ENCODE measurements at regions not wholly inside any gene's neighbourhood (a gene's known extent, or its start where the extent isn't known, plus 50 kb on each side); places are given as distances from the start of the nearest gene placed in this dataset.
A peak's percentile ranks its signal among the peaks of the same experiment; 100 is the strongest.

DNA sequence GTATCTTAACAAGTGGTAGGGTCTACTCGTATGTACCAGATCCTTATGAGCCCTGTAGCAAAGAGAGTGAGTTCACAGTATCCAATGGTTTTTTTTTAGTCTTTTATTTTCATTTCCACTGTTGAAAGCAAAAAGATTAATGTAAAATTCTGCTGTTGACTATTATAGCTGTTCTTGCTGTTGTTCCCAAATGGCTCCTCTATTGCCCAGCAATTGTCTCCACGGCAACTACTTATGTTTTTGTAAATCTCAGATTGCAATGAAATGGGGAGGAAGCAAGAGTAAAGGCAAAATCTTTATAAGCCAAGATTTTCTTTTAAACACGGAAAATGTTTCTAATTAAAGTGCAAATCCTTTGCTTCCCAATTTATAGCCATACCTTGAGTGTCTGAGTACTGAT lies 406.1 kb downstream of the EPM2A start:
- DNase-seq = no peak

- no peak for DNase-seq
Observed at GRCh38 chr6:145331066-145331465, 404.3 kb downstream of the EPM2A start.

GRCh38 chr6:145332011-145332410 lies 403.3 kb downstream of the EPM2A start:
- DNase-seq = no peak

DNA sequence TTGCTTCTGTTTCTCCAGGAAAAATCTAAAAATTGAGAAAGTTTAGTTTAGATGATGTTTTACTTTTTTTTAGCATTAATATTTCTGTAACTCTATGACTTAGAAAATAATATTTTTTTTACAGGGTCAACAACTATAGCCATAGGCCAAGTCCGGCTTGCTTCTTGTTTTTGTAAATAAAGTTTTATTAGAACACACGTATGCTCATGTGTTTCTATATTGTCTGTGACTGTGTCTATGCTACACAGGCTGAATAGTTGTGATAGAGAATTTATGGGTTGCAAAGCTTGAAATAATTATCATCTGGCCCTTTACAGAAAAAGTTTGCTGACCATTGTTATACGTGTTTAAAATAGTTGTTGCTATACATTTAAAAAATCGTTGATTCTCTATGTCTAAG lies 399.2 kb downstream of the EPM2A start:
- no peak for DNase-seq

DNA sequence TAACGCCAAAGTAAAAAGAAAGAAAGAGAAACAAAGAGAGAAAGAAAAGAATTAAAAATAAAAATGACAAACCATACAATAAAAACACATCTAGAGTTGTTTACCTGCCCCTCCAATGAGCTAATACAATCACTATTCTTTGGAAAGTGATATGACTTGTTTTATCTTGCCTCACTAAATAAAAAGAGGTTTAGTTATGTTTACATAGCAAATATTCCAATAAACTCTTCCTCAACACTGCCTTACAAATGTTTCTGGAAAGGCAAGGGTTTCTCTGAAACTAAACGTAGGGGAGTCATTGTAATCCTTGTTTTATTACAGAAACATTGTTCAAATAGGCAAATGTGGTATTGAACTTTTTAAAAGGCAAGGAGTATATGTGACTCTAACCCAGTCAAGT lies 396.2 kb downstream of the EPM2A start:
- DNase-seq = no peak

DNA sequence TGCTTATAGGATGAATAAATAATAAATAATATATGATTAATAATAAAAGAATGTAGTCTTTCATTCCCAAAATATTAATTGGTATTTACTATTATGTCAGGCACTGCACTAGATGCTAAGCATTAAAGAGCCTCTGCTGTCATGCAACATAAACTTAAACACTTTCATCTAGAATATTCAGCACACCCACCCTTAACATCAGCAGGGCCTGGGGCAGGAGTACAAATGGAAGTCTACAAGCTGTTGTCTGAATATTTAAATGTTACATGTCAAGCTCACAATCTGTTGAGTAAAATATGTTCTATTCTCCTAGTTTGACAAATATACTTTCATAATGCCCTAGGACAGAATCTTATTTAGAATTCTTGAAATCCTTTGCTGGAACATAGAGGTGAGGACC lies 395.1 kb downstream of the EPM2A start:
- no peak for DNase-seq

- DNase-seq = no peak
Observed at GRCh38 chr6:145345094-145345493, 390.2 kb downstream of the EPM2A start.

DNA sequence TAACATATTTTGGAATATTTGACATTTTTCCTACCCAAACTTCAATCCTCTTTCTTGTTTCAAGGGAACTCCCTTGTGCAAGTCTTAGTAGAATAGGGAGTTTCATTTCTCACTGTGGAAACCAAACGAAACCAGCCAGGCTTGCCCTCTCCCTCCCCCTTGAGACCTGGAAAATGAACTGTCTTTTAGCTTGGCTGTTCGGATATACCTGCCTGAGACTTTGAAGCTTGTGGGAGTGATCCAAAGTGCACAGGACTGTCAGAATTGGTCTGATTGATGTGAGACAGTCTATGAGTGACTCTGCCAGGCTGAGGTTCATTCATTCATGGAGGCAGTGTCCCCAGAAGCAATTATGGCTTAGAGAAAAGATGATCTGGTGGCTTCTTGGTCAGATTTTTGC lies 388.1 kb downstream of the EPM2A start:
- DNase-seq = peak; percentile 22

- no peak for DNase-seq
Observed at GRCh38 chr6:145349950-145350510, 385.3 kb downstream of the EPM2A start.

- DNase-seq = no peak
Observed at GRCh38 chr6:145350928-145351327, 384.4 kb downstream of the EPM2A start.

GRCh38 chr6:145352382-145353080 lies 382.8 kb downstream of the EPM2A start:
- no peak for DNase-seq

GRCh38 chr6:145360865-145361264 lies 374.5 kb downstream of the EPM2A start:
- DNase-seq = no peak

DNA sequence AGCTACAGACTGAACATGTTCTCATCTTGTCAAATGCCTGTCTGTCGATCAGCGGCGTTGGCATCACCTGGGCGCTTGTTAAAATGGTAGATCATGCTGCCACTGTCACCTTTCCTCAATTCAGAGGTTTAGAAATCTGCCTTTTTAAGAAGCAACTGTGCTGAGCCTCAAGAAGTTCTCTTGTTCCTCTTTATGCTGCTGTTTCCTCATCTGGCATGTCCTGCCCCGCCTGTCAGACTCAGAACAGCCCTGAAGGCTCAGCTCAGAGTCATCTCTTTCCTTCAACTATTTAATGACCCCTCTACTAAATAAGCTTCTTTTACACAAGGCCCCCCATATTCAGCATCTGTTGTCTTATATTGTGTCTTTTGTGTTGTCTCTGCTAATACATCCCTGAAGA lies 368.2 kb downstream of the EPM2A start:
- DNase-seq = no peak

GRCh38 chr6:145368075-145368474 lies 367.2 kb downstream of the EPM2A start:
- DNase-seq = no peak

GRCh38 chr6:145370559-145370958 lies 364.8 kb downstream of the EPM2A start:
- DNase-seq = no peak

DNA sequence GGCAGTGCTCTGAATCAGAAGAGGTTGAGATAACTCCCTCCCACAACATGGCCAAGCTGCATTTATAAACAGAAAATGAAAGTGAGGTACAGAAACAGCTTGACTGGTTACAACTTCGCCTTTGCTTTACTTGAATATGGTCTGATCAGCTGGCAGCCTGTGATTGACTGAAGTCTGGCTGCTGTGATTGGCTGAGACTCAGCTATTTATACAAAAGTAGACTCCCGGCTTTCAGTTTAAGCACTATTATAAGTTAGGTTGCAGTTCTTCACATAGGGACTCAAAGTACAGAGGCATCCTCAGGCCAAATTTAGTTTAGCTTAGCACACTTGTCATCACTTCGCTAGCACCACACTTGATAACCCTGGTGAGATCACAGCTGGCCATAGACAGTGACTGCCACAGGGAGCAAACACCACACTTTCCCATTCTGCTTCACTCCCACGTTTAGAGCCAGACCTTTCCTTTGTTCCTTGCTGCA lies 362.6 kb downstream of the EPM2A start:
- DNase-seq = no peak

GRCh38 chr6:145373826-145374225 lies 361.5 kb downstream of the EPM2A start:
- no peak for DNase-seq

GRCh38 chr6:145374570-145374969 lies 360.8 kb downstream of the EPM2A start:
- no peak for DNase-seq

GRCh38 chr6:145375502-145375901 lies 359.8 kb downstream of the EPM2A start:
- no peak for DNase-seq

DNA sequence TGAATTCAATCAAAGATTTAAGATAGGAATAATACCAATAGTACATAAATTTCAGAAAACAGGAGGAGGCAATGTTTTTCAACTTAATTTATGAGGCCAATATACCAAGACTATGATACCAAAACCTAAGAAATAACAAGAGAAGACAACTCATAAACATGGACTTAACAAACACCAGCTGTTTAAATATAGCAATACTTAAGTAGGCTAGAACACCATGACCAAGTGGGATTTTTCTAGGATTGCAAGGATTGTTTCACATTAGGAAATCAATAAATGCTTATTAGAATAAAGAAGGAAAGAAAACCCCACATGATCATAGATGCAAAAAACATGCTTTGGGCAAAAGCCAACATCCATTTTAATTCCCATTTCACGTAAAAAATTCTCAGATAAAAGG lies 355.1 kb downstream of the EPM2A start:
- DNase-seq = peak; percentile 19

DNA sequence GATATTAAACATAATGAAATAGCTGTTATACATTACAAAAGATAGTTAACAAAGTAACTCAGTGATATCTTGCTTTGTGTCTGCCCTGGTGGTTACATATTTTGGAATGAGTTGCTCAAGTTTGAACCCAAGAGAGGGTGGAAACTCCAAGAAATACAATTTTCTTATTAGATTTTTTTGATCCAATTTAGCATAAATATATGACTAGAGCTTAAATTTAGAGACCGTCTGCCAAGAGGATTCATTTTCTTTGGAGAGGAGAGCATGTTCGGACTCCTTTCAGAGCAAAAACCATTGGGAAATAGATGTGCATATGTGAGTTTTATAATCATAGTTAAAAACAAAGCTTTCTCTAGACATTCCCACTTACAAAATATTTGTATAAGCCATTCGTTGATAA lies 353.4 kb downstream of the EPM2A start:
- DNase-seq = no peak

DNA sequence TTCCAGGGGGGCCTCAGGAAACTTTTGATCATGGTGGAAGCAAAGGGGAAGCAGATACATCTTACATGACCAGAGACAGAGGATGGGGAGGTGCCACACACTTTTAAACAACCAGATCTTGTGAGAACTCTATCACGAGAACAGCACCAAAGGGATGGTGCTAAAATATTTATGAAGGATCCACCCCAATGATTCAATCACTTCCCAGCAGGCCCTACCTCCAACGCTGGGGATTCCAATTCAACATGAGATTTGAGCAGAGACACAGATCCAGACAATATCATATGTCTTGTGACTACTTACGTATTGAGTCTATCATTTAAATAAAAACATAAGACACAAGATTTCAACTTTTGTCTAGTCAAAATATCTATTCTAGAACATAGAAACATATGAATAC lies 351.9 kb downstream of the EPM2A start:
- no peak for DNase-seq

GRCh38 chr6:145384503-145384902 lies 350.8 kb downstream of the EPM2A start:
- DNase-seq = no peak

DNA sequence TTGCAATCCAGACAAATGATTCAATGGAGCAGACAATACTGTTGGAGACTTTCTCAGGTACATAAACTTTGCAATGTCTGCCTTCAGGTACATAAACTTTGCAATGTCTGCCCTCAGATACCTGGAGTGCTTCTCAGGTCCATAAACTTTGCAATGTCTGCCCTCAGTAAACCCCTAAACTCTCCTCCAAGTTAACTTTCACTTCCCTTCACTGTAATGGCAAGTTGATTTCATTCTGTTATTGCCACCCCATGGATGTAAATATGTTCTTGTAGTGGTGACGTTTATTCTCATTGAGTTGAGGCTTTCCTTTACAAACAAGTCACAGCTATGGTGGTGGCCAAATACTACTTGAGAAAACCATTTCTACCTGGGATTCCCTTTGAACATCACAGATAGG lies 338.8 kb downstream of the EPM2A start:
- DNase-seq = no peak
